ENCODE measurements at regions not wholly inside any gene's neighbourhood (a gene's known extent, or its start where the extent isn't known, plus 50 kb on each side); places are given as distances from the start of the nearest gene placed in this dataset.

- Histone ChIP-seq H3K4me1 (replicated peaks in 1 of 4; ENCODE audit: control insufficient read depth in 3 of 4, insufficient read depth in 4 of 4, low read length in 3 of 4) (no peaks in the 10 kb centered on the region), H3K9me3 (ENCODE audit: insufficient read depth in 2 of 2, low read depth in 1 of 2, low read length in 1 of 2) (no peaks in the 10 kb centered on the region), H3K4me3 (ENCODE audit: extremely low read depth in 1 of 4, insufficient read depth in 2 of 4, low read depth in 3 of 4, low read length in 4 of 4) (no peak overlapping the region), H3K27me3 (replicated peaks in 1 of 4; ENCODE audit: control insufficient read depth in 3 of 4, extremely low read depth in 1 of 4, insufficient read depth in 3 of 4, low read length in 3 of 4) (no peaks in the 10 kb centered on the region), H3K23ac (ENCODE audit: insufficient read length) (no peak overlapping the region), H4K8ac (ENCODE audit: extremely low read depth, insufficient read depth, low read length) (no peak overlapping the region), H3K4me2 (ENCODE audit: insufficient read depth in 1 of 2, low read depth in 2 of 2, low read length in 2 of 2) (no peak overlapping the region), H3K79me1 (ENCODE audit: low read depth, low read length) (no peaks in the 10 kb centered on the region), H3K27ac (ENCODE audit: low read depth, low read length) (no peak overlapping the region), H3K14ac (ENCODE audit: insufficient read length) (no peak overlapping the region), H4K91ac (replicated peaks; ENCODE audit: insufficient read length, low read length) (no peak overlapping the region), H2BK15ac (ENCODE audit: low read length) (no peak overlapping the region), H3K4ac (replicated peaks; ENCODE audit: insufficient read length, low read depth, low read length) (no peak overlapping the region), H2BK20ac (ENCODE audit: low read length) (no peak overlapping the region), H2BK5ac (ENCODE audit: low read depth, low read length) (no peak overlapping the region), H4K20me1 (replicated peaks in 1 of 2; ENCODE audit: control insufficient read depth in 1 of 2, insufficient read depth in 2 of 2, low read length in 2 of 2) (no peaks in the 10 kb centered on the region), H3K56ac (replicated peaks; ENCODE audit: insufficient read length, low read depth, low read length) (no peak overlapping the region), H3K18ac (ENCODE audit: extremely low read depth, low read length) (no peak overlapping the region), H3K36me3 (ENCODE audit: control insufficient read depth in 2 of 4, insufficient read depth in 4 of 4, low read length in 3 of 4) (no peaks in the 10 kb centered on the region), H4K5ac (ENCODE audit: insufficient read length, low read depth, low read length) (no peak overlapping the region), H3K79me2 (ENCODE audit: control insufficient read depth in 1 of 2, insufficient read depth in 2 of 2, low read length in 2 of 2) (no peaks in the 10 kb centered on the region), H2BK12ac (ENCODE audit: low read depth, low read length) (no peak overlapping the region), H2AFZ (ENCODE audit: low read length) (peak overlapping the region; percentile 88; the same call in 1 of the 2 replicates), H3K9ac (replicated peaks in 1 of 4; ENCODE audit: extremely low read depth in 1 of 4, low read depth in 3 of 4, low read length in 3 of 4) (no peak overlapping the region), H2AK5ac (ENCODE audit: low read depth, low read length) (no peak overlapping the region), H3K23me2 (ENCODE audit: low read depth, low read length) (no peaks in the 10 kb centered on the region), H2BK120ac (replicated peaks; ENCODE audit: low read depth, low read length) (no peak overlapping the region)
- whole genome bisulfite sequencing, 2 experiments (ENCODE audit: extremely low coverage in 1 of 2, insufficient coverage in 1 of 2, insufficient read length in 1 of 2, insufficient replicate concordance in 2 of 2, low coverage in 1 of 2, low lambda C conversion rate in 2 of 2, missing lambda C conversion rate in 1 of 2) = 73% methylated on average over 4 of the region's 4 CpGs; no CpG with 5 or more reads in 1 of the 2 experiments
- POLR2A ChIA-PET (ENCODE audit: partially characterized antibody) = no interaction called here
- DNase-seq (ENCODE audit: low read depth in 1 of 2, low spot score in 2 of 2) (no peak), FAIRE-seq (no peak)
- CTCF ChIA-PET (ENCODE audit: partially characterized antibody) = no interaction called here
- TF ChIP-seq SP4 (IDR thresholded peaks at IDR 0.05; ENCODE audit: low read length) (no peak), HDAC6 (IDR thresholded peaks at IDR 0.05; ENCODE audit: low read depth, low read length) (no peak), KDM4A (IDR thresholded peaks at IDR 0.05; ENCODE audit: low read depth, low read length, severe bottlenecking) (no peak), CTBP2 (IDR thresholded peaks at IDR 0.05; ENCODE audit: borderline replicate concordance, insufficient read depth, insufficient read length, low read length) (no peak), KDM5A (IDR thresholded peaks at IDR 0.05; ENCODE audit: low read length) (no peak), USF2 (IDR thresholded peaks at IDR 0.05; ENCODE audit: low read length) (no peak), CREB1 (IDR thresholded peaks at IDR 0.05) (no peak), NRF1 (IDR thresholded peaks at IDR 0.05; ENCODE audit: low read depth, low read length) (no peak), RBBP5 (IDR thresholded peaks at IDR 0.05; ENCODE audit: borderline replicate concordance, low read depth, low read length) (no peak), KDM1A (IDR thresholded peaks at IDR 0.05; ENCODE audit: borderline replicate concordance, low read length) (no peak), BCL11A (IDR thresholded peaks at IDR 0.05; ENCODE audit: low read depth in 2 of 2, low read length in 2 of 2) (no peak), TCF12 (IDR thresholded peaks at IDR 0.05; ENCODE audit: low read depth, low read length) (no peak), MAX (IDR thresholded peaks at IDR 0.05) (no peak)
Measured at GRCh38 chrX:104430072-104430741, 135.8 kb upstream of the IL1RAPL2 start.

Data from H1 (cell line).